Hepatocyte (in vitro differentiated cells): ENCODE measurements at regions not wholly inside any gene's neighbourhood (a gene's known extent, or its start where the extent isn't known, plus 50 kb on each side); places are given as distances from the start of the nearest gene placed in this dataset.

Experiments used
- DNase-seq: peaks from one replicate; pipeline ENCODE4 v3.0.0-alpha.2; 2016; ENCODE audit warnings: low spot score
- H2AFZ ChIP-seq: fragments of 200-600 bp; sonication (generic); 2 replicates; pipeline ENCODE4 v1.6.0; 2016; ENCODE audit warnings: antibody characterized with exemption, mild to moderate bottlenecking
- H3K27ac ChIP-seq: fragments of 200-600 bp; sonication (generic); 2 replicates; pipeline ENCODE4 v1.5.1; 2016; ENCODE audit warnings: mild to moderate bottlenecking
- H3K27me3 ChIP-seq: fragments of 200-600 bp; sonication (generic); 2 replicates; pipeline ENCODE4 v1.6.1; 2016
- H3K36me3 ChIP-seq: fragments of 200-600 bp; sonication (generic); replicated peaks from 2 replicates; pipeline ENCODE4 v1.5.1; 2016; ENCODE audit warnings: low read depth; ENCODE audit not compliant: insufficient read depth
- H3K4me1 ChIP-seq: fragments of 200-600 bp; sonication (generic); 2 replicates; pipeline ENCODE4 v1.5.1; 2016; ENCODE audit warnings: mild to moderate bottlenecking, moderate library complexity; ENCODE audit not compliant: insufficient read depth
- H3K4me2 ChIP-seq: fragments of 200-600 bp; sonication (generic); 2 replicates; pipeline ENCODE4 v1.6.0; 2016
- H3K4me3 ChIP-seq: fragments of 200-600 bp; sonication (generic); 2 replicates; pipeline ENCODE4 v1.5.1; 2016; ENCODE audit warnings: mild to moderate bottlenecking
- H3K79me2 ChIP-seq: fragments of 200-600 bp; sonication (generic); 2 replicates; pipeline ENCODE4 v1.6.0; 2017; ENCODE audit warnings: mild to moderate bottlenecking
- H3K9me2 ChIP-seq: fragments of 200-600 bp; sonication (generic); replicated peaks from 2 replicates; pipeline ENCODE4 v1.6.0; 2017; ENCODE audit warnings: mild to moderate bottlenecking; ENCODE audit not compliant: insufficient read depth
- H3K9me3 ChIP-seq: fragments of 200-600 bp; sonication (generic); 2 replicates; pipeline ENCODE4 v1.5.1; 2016; ENCODE audit warnings: low read depth, mild to moderate bottlenecking
- H4K20me1 ChIP-seq: fragments of 200-600 bp; sonication (generic); 2 replicates; pipeline ENCODE4 v1.6.0; 2016; ENCODE audit warnings: mild to moderate bottlenecking; ENCODE audit not compliant: insufficient read depth, poor library complexity, severe bottlenecking
- EZH2 ChIP-seq: fragments of 200-600 bp; sonication (generic); IDR thresholded peaks from 2 replicates; pipeline ENCODE4 v1.6.1; 2016; ENCODE audit warnings: antibody characterized with exemption, mild to moderate bottlenecking, borderline replicate concordance
- EZH2phosphoT487 ChIP-seq: fragments of 200-600 bp; sonication (generic); IDR thresholded peaks from one replicate; pipeline ENCODE4 v1.6.1; 2018; ENCODE audit warnings: antibody characterized with exemption, mild to moderate bottlenecking, low read depth, moderate library complexity; ENCODE audit not compliant: unreplicated experiment, severe bottlenecking
- WGBS: methylation state at CpG from one replicate; pipeline ENCODE4 v1.1.6; 2016; ENCODE audit warnings: low lambda C conversion rate; ENCODE audit errors: missing lambda C conversion rate; 5-methylcytosine and 5-hydroxymethylcytosine counted together
- TF ChIP-seq, protein P1 (sequence below): fragments of 200-600 bp; sonication (generic); IDR thresholded peaks from 2 replicates; pipeline ENCODE4 v1.5.1; 2016; ENCODE audit warnings: antibody characterized with exemption, mild to moderate bottlenecking; ENCODE audit not compliant: poor library complexity

DNA sequence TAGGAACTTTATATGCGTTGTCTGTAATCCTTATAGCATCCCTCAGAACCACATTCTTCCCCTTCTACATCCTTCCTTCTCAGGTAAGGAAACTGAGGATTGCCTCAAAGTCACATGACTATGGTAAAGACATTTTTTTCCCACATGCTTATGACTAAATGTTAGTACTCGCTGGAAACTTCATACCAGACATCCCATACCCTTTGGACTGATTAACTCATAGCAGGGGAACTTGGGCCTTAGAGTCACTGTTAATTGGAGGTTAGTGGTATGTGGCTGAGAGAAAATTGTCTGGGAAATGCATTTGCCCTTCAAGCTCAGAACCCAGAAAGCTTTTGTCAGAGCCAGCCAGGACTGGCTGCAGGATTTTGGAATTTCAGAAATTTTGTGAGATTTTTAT lies 155.0 kb downstream of the RELL1 start:
- Histone ChIP-seq H3K27ac (no peak overlapping the region), H3K4me2 (no peak overlapping the region), H2AFZ (no peak overlapping the region), H3K9me2 (no peaks in the 10 kb centered on the region), H4K20me1 (no peaks in the 10 kb centered on the region), H3K27me3 (no peaks in the 10 kb centered on the region), H3K36me3 (no peaks in the 10 kb centered on the region), H3K4me1 (no peaks in the 10 kb centered on the region), H3K4me3 (no peak overlapping the region), H3K79me2 (peaks cover 14% of the 10 kb centered on the region), H3K9me3 (no peaks in the 10 kb centered on the region)
- 84% methylated on average over 2 of the region's 2 CpGs for WGBS
- DNase-seq, result peak; percentile 13
- TF ChIP-seq EZH2 (no peak), EZH2phosphoT487 (no peak)

DNA sequence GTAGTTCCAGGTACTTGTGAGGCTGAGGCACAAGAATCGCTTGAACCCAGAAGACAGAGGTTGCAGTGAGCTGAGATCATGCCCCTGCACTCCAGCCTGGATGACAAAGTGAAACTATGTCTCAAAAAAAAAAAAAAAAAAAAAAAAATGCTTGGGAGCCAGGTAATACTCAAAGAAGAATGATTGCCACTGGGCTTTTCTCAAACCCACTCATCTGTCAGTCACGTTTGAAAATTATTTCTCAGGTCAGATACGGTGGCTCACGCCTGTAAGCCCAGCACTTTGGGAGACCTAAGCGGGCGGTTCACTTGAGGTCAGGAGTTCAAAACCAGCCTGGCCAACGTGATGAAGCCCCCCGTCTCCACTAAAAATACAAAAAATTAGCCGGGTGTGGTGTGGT lies 155.7 kb downstream of the RELL1 start:
- H3K27me3 ChIP-seq, result no peaks in the 10 kb centered on the region
- no peak for DNase-seq
- no peaks in the 10 kb centered on the region for H3K4me1 ChIP-seq
- H3K9me2 ChIP-seq, result no peaks in the 10 kb centered on the region
- no peak overlapping the region for H2AFZ ChIP-seq
- TF ChIP-seq EZH2 (no peak), EZH2phosphoT487 (no peak)
- H3K4me3 ChIP-seq, result no peak overlapping the region
- peaks cover 14% of the 10 kb centered on the region for H3K79me2 ChIP-seq
- 96% methylated on average over 9 of the region's 9 CpGs for WGBS
- H3K36me3 ChIP-seq, result no peaks in the 10 kb centered on the region
- H3K9me3 ChIP-seq, result no peaks in the 10 kb centered on the region
- no peak overlapping the region for H3K27ac ChIP-seq
- H4K20me1 ChIP-seq, result no peaks in the 10 kb centered on the region
- no peak overlapping the region for H3K4me2 ChIP-seq

DNA sequence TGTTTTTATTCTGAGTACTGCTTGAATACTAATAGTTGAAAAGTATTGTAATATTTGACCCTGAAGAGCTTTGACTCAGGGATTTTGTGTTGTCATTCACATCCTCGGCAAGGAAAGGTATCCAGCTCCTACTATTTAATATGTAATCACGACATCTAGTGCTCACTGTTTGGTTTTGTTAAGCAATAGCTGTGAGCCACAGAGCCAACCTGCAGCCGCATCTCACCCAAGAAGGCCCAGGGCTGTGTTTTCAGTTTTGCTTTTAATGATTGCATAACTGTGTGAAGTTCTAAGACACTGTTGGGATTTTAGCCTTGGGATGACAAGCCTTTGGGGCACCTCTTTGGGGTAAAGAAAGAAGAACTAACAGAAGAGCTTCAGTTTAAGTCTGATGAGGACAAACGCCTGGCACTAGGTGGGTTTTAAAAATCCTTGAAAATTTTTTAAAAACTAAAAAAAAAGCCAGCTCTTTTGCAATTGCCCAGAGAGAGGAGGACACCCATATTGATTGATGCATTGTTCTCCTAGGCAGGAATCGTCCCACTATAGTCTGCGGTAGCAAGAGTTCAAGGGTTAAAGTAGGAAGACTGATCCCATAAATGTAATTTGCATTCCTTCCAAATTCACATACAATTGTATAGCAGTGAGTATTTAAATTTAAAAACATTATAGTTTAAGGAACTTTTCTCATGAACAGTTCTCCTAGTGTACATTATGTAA lies 157.8 kb downstream of the RELL1 start:
- Histone ChIP-seq H3K27me3 (no peaks in the 10 kb centered on the region), H3K4me3 (no peak overlapping the region), H3K4me2 (peak overlapping the region; percentile 32), H3K79me2 (peaks cover 23% of the 10 kb centered on the region), H3K4me1 (no peaks in the 10 kb centered on the region), H2AFZ (no peak overlapping the region), H3K9me2 (no peaks in the 10 kb centered on the region), H3K27ac (no peak overlapping the region), H3K36me3 (peaks cover 2% of the 10 kb centered on the region), H4K20me1 (no peaks in the 10 kb centered on the region), H3K9me3 (no peaks in the 10 kb centered on the region)
- TF ChIP-seq, protein P1, sequence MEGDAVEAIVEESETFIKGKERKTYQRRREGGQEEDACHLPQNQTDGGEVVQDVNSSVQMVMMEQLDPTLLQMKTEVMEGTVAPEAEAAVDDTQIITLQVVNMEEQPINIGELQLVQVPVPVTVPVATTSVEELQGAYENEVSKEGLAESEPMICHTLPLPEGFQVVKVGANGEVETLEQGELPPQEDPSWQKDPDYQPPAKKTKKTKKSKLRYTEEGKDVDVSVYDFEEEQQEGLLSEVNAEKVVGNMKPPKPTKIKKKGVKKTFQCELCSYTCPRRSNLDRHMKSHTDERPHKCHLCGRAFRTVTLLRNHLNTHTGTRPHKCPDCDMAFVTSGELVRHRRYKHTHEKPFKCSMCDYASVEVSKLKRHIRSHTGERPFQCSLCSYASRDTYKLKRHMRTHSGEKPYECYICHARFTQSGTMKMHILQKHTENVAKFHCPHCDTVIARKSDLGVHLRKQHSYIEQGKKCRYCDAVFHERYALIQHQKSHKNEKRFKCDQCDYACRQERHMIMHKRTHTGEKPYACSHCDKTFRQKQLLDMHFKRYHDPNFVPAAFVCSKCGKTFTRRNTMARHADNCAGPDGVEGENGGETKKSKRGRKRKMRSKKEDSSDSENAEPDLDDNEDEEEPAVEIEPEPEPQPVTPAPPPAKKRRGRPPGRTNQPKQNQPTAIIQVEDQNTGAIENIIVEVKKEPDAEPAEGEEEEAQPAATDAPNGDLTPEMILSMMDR, result peak; percentile 25
- TF ChIP-seq EZH2 (no peak), EZH2phosphoT487 (no peak)
- DNase-seq, result peak; percentile 58
- 69% methylated on average over 6 of the region's 6 CpGs for WGBS

DNA sequence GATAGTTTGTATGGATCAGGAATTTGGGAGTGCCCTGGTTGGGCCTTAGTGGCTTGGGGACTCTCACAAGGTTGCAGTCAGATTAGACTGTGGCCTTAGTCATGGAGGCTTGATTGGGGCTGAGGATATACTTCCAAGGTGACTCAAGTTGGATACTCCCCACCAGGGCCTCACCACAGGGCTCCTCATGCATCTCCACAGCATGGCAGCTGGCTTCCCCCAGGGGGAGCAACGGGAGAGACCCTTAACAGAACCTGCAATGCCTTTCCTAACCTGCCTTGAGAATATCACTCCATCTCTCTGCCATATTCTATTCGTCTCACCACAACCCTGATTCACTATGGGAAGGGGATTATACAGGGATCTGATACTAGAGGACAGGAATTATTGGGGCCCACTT lies 161.9 kb downstream of the RELL1 start:
- H3K27me3 ChIP-seq, result no peaks in the 10 kb centered on the region
- peaks cover 35% of the 10 kb centered on the region for H3K79me2 ChIP-seq
- WGBS, result 76% methylated on average over 2 of the region's 2 CpGs
- no peaks in the 10 kb centered on the region for H4K20me1 ChIP-seq
- no peak for DNase-seq
- H2AFZ ChIP-seq, result no peak overlapping the region
- H3K4me3 ChIP-seq, result no peak overlapping the region
- H3K9me3 ChIP-seq, result no peaks in the 10 kb centered on the region
- no peaks in the 10 kb centered on the region for H3K4me1 ChIP-seq
- H3K9me2 ChIP-seq, result no peaks in the 10 kb centered on the region
- H3K36me3 ChIP-seq, result peaks cover 2% of the 10 kb centered on the region
- no peak for TF ChIP-seq EZH2
- TF ChIP-seq, protein P1, result no peak
- TF ChIP-seq EZH2phosphoT487, result no peak
- no peak overlapping the region for H3K4me2 ChIP-seq
- no peak overlapping the region for H3K27ac ChIP-seq
